ENCODE measurements at regions not wholly inside any gene's neighbourhood (a gene's known extent, or its start where the extent isn't known, plus 50 kb on each side); places are given as distances from the start of the nearest gene placed in this dataset.
A peak's percentile ranks its signal among the peaks of the same experiment; 100 is the strongest.

- 95% methylated on average over 3 of the region's 3 CpGs for WGBS (ENCODE audit: low lambda C conversion rate, missing lambda C conversion rate)
- no peaks in the 10 kb centered on the region for H3K9me3 ChIP-seq (ENCODE audit: low read depth)
- no peaks in the 10 kb centered on the region for H3K79me2 ChIP-seq
- no peak overlapping the region for H3K4me2 ChIP-seq
- no peak for DNase-seq (ENCODE audit: low spot score)
- H3K27me3 ChIP-seq: no peaks in the 10 kb centered on the region
- peak overlapping the region; percentile 71 for H3K27ac ChIP-seq
- H4K20me1 ChIP-seq (ENCODE audit: insufficient read depth, poor library complexity, severe bottlenecking): no peaks in the 10 kb centered on the region
- H2AFZ ChIP-seq: no peak overlapping the region
- peaks cover 4% of the 10 kb centered on the region for H3K4me1 ChIP-seq (ENCODE audit: insufficient read depth)
- no peak for TF ChIP-seq EZH2phosphoT487 (IDR thresholded peaks at IDR 0.05; ENCODE audit: low read depth, severe bottlenecking, unreplicated experiment)
- TF ChIP-seq EZH2 (IDR thresholded peaks at IDR 0.05; ENCODE audit: borderline replicate concordance): no peak
- TF ChIP-seq CTCF (IDR thresholded peaks at IDR 0.05; ENCODE audit: poor library complexity): no peak
- H3K9me2 ChIP-seq (replicated peaks; ENCODE audit: insufficient read depth): no peaks in the 10 kb centered on the region
- H3K36me3 ChIP-seq (replicated peaks; ENCODE audit: insufficient read depth, low read depth): no peaks in the 10 kb centered on the region
- H3K4me3 ChIP-seq: no peak overlapping the region
Measured at GRCh38 chr1:185536165-185536920, 197.8 kb upstream of the HMCN1 start.

GRCh38 chr1:185535621-185536020 is 198.6 kb upstream of the HMCN1 start:
- no peak overlapping the region for H3K27ac ChIP-seq
- H4K20me1 ChIP-seq (ENCODE audit: insufficient read depth, poor library complexity, severe bottlenecking): no peaks in the 10 kb centered on the region
- WGBS (ENCODE audit: low lambda C conversion rate, missing lambda C conversion rate): 98% methylated on average over 2 of the region's 2 CpGs
- H3K36me3 ChIP-seq (replicated peaks; ENCODE audit: insufficient read depth, low read depth): no peaks in the 10 kb centered on the region
- no peak overlapping the region for H3K4me2 ChIP-seq
- H3K27me3 ChIP-seq: no peaks in the 10 kb centered on the region
- no peak overlapping the region for H3K4me3 ChIP-seq
- H3K9me2 ChIP-seq (replicated peaks; ENCODE audit: insufficient read depth): no peaks in the 10 kb centered on the region
- no peaks in the 10 kb centered on the region for H3K9me3 ChIP-seq (ENCODE audit: low read depth)
- no peak overlapping the region for H2AFZ ChIP-seq
- H3K79me2 ChIP-seq: no peaks in the 10 kb centered on the region
- H3K4me1 ChIP-seq (ENCODE audit: insufficient read depth): peaks cover 4% of the 10 kb centered on the region
- TF ChIP-seq CTCF (IDR thresholded peaks at IDR 0.05; ENCODE audit: poor library complexity): no peak
- no peak for TF ChIP-seq EZH2 (IDR thresholded peaks at IDR 0.05; ENCODE audit: borderline replicate concordance)
- no peak for TF ChIP-seq EZH2phosphoT487 (IDR thresholded peaks at IDR 0.05; ENCODE audit: low read depth, severe bottlenecking, unreplicated experiment)
- DNase-seq (ENCODE audit: low spot score): no peak

GRCh38 chr1:185534801-185535200 is 199.4 kb upstream of the HMCN1 start:
- H3K27ac ChIP-seq: no peak overlapping the region
- TF ChIP-seq CTCF (IDR thresholded peaks at IDR 0.05; ENCODE audit: poor library complexity): no peak
- TF ChIP-seq EZH2phosphoT487 (IDR thresholded peaks at IDR 0.05; ENCODE audit: low read depth, severe bottlenecking, unreplicated experiment): no peak
- no peak for TF ChIP-seq EZH2 (IDR thresholded peaks at IDR 0.05; ENCODE audit: borderline replicate concordance)

More at GRCh38 chr1:185534801-185535200, 199.4 kb upstream of the HMCN1 start:
- Histone ChIP-seq H3K9me2 (replicated peaks; ENCODE audit: insufficient read depth) (no peaks in the 10 kb centered on the region), H3K27me3 (no peaks in the 10 kb centered on the region), H3K36me3 (replicated peaks; ENCODE audit: insufficient read depth, low read depth) (no peaks in the 10 kb centered on the region), H3K4me2 (no peak overlapping the region), H3K4me3 (no peak overlapping the region), H3K79me2 (no peaks in the 10 kb centered on the region), H3K9me3 (ENCODE audit: low read depth) (no peaks in the 10 kb centered on the region), H3K4me1 (ENCODE audit: insufficient read depth) (peaks cover 4% of the 10 kb centered on the region), H2AFZ (no peak overlapping the region), H4K20me1 (ENCODE audit: insufficient read depth, poor library complexity, severe bottlenecking) (no peaks in the 10 kb centered on the region)
- 89% methylated on average over 6 of the region's 6 CpGs for WGBS (ENCODE audit: low lambda C conversion rate, missing lambda C conversion rate)
- DNase-seq (ENCODE audit: low spot score): no peak

Data from hepatocyte (in vitro differentiated cells).